Stimulated activated CD4-positive, alpha-beta T cell treated with anti-CD3 and anti-CD28 coated beads, Interleukin-15, amount 100 ng/mL, for 1 hour (primary cell): ENCODE measurements at regions not wholly inside any gene's neighbourhood (a gene's known extent, or its start where the extent isn't known, plus 50 kb on each side); places are given as distances from the start of the nearest gene placed in this dataset.

Experiments
- DNase-seq, 2 donors: peaks; one replicate each; pipeline ENCODE4 v3.0.0-alpha.2; 2020; ENCODE audit warnings: low read depth in 1 of 2, low spot score in 1 of 2

DNA sequence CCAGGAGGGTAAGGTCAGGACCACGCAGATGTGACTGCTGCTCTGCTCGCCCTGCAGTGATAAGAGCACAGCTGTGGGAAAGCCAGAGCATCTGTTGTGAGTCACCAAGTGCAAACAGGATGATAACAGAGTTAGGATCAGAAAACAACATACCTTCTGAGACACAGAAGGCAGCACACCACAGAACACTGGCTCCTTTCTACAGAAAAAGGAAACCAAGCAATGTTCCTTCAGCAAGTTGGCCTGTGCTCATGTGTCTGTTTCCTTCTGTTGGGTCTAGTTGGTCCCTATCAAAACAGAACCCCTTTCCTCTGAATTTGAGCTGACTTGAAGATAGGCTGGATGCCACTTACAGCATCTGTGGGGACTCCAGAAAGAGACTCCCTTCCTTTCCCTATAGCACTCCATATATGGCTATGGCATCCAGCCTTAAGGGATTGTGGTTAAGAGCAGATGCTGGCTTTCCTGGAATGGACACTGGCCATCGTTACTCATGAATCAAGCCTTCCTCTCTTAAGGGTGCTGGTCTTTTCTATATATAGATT lies 440.7 kb upstream of the THBS1 start:
- no peak for DNase-seq

DNA sequence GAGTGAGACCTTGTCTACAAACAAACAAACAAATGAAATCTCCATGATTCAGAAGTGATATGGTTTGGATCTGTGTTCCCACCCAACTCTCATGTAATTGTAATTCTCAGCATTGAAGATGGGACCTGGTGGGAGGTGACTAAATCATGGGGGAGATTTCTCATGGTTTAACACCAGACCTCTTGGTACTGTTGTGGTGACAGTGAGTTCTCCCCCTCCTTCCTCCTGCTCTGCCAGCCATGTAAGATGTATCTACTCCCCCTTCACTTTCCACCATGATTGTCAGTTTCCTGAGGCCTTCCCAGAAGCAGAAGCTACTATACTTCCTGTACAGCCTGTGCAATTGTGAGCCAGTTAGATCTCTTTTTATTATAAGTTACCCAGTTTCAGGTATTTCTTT lies 438.4 kb upstream of the THBS1 start:
- DNase-seq: no peak

DNA sequence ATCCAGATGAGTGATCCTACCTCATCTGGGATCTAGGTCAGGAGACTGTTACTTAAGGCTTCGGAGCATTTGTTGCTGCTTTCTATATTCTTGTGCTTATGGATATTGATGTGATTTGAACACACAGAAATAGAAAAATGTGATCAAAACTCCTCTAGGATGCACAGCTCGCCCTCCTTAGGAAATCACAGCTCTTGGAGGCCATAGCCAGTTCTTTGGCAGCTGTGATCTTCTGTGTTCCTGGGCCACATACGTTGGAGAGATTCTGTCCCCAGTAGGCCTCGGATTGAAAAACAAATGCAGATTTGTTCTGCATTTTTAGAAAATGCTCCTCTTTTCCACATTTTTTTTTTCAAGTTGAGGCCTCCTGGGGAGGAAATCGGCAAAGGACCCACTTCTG lies 437.4 kb upstream of the THBS1 start:
- DNase-seq: no peak

GRCh38 chr15:39144051-39144450 lies 436.8 kb upstream of the THBS1 start:
- no peak for DNase-seq

DNA sequence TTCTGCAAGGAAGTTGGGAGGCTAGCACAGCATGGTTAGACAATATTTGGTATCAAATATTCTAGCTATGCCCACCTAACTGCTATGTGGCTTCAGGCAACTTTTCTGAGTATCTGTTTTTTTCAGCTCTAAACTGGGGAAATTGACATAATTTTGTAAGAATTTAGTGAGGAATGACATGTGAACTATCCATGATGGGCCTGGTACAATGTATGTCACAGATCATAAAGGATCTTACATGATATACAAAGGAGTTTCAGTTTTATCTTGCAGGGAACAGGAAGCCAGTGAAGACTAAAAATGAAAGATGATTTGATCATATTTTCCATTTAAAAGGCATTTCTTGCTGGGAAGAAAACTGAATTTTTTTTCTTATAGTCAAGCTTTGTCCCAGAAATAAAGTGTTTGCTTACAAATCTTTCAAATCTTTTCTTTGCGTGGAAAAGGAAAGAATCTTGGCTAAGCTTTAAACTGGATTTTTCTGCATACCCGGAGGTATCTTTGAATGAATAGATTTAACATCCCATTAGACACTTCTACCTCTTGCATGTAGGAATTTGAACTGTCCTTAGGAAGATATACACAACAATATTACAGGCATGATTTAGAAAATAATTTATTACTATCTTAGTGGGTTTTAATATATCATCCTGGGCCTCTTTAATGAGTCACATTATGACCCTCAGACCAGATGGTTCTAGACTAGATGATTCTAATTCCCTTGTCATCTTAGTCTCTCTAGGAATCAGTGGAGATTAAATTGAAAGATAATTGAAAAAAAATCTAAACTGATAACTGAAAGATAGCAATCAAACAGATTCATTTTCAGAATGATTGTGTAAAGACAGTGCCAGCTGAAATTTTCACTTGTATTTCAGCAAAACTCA lies 436.0 kb upstream of the THBS1 start:
- DNase-seq: no peak

GRCh38 chr15:39145854-39146625 lies 434.8 kb upstream of the THBS1 start:
- no peak for DNase-seq

DNA sequence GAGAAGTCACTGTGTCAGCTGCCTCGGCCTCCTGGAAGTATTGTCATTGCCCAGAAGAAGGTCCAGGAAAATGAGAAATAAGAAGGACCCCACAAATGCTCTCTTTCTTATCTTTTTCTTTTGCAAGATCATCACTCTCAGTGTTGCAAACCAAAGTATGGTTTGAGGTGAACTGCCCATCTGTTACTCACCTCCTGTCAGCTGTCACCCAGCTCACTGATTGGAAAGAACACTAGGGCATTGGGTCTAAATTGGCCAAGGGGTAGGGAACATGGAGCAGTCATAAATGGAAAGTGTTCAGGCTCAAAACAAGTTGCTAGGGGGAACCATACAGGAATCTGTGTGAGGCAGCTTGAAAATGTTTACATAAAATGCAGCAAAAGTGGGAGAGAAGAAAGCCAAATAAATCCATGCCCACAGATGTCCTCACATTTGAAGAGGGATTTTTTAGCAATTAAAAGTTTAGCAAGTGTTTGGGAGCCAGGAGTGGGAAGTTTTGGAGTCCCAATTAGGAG lies 431.2 kb upstream of the THBS1 start:
- no peak for DNase-seq

DNA sequence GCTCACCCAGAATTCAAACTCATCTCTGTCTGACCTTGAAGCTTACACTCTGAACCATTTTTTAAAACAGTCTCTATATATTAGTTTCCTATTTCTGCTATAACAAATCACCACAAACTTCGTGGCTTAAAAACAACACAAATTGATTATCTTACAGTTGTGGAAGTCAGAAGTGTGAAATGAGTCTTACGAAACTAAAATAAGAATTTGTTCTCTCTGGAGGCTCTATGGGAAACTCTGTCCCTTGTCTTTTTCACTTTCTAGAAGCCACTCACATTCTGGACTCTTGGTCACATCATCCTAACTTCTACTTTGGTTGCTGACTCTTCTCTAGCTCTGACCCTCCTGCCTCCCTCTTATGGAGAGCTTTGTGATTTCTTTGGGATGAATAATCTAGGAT lies 429.3 kb upstream of the THBS1 start:
- DNase-seq: no peak

DNA sequence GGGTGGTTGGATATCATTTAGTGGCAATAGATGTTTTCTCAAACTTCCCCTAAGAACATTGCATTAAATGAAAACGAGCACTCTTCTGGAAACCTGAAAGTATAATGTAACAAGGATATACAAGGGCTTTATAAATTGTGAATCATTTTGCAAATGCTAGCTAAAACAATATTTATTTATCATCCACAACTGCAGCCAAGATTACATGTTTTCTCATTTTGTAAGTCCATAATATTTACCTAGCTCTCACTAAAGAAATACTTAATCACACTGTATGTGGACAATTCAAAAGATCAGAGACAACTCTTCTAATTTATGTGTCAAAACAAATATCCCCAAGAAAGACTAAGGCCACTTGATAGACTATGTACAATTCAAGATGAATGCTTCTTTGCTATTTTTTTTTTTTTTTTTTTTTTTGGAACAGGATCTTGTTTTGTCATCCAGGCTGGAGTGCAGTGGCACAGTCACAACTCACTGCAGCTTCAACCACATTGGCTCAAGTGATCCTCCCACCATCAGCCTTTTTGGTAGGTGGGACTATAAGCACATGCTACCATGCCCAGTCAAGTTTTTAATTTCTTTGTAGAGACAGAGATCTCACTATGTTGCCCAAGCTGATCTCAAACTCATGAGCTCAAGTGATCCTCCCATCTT lies 427.7 kb upstream of the THBS1 start:
- DNase-seq: no peak

DNA sequence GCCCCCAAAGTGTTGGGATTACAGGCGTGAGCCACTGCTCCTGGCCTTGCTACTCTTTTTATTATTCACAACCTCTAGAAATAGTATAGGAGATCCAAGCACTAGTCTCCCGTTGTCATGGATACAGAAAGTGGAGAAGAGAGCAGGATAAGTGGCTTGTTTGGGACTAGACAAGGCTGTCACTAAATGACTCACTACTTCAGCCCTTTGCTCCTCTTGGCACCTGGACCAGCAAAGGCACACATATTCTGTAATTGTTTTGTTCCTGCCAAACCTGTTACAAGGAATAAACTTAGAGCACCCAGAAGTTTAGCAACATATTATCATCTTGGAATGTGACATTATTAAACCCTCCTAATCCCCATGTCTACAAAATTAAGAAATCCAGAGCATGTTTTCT lies 427.2 kb upstream of the THBS1 start:
- no peak for DNase-seq

- DNase-seq: no peak
These were observed 426.6 kb upstream of the THBS1 start for GRCh38 chr15:39154227-39154638.

DNA sequence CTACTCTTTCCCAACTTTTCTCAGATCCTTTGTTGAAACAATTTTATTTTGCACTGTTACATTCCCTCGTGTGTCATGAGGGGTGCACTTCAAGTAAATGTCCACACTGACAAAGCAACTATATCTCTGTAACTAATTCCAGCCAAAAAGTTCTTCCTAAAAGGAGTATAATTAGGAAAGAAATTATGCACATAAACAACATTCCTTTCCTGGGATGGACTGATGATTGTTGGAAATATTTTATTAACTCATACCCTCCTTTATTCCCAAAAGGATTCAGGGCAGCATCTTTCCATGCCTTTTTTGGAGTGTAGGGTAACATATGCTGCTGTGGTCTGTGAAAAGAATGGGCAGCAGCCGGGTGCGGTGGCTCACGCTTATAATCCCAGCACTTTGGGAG lies 426.1 kb upstream of the THBS1 start:
- no peak for DNase-seq

GRCh38 chr15:39156166-39156565 lies 424.7 kb upstream of the THBS1 start:
- DNase-seq: no peak

GRCh38 chr15:39156646-39157250 lies 424.1 kb upstream of the THBS1 start:
- no peak for DNase-seq

- no peak for DNase-seq
These were observed 423.0 kb upstream of the THBS1 start for GRCh38 chr15:39157882-39158281.

- DNase-seq: no peak
These were observed 421.0 kb upstream of the THBS1 start for GRCh38 chr15:39159833-39160232.

- DNase-seq: no peak
These were observed 419.8 kb upstream of the THBS1 start for GRCh38 chr15:39161096-39161495.

DNA sequence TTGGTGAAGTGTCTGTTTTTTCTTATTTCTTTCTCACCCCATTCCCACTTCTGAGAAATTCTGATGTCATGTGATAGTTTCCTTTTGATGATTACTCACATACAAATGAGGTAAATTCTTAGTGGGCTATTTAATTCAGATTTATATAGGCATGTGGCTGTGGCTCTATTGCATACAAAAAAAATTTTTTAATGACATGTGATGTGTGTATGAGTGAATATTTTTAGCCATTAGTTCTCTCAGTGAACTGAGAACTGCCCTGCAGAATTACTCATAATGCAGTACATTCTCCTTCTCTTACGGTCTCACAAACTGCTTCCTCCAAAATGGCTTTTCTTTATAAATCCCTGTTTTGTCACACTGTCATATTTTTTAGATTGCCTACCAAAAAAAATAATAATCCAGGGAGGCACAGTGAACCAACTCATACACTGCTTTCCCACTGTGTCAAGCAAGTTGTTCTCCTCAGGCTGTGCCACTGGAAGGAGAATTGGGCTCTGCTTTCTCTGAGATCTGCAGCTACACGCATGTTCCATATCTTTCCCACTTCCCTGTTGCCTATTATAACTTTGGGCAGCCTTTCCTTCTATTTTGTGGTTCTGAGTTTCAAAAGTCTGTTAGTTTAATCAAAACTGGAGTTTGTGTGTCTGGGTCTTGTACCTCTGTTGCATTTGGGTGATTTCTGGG lies 415.7 kb upstream of the THBS1 start:
- no peak for DNase-seq

GRCh38 chr15:39167164-39168058 lies 413.5 kb upstream of the THBS1 start:
- DNase-seq: no peak
